GM12878 (cell line): ENCODE measurements at regions not wholly inside any gene's neighbourhood (a gene's known extent, or its start where the extent isn't known, plus 50 kb on each side); places are given as distances from the start of the nearest gene placed in this dataset.

Experiments
- ATAC-seq: fragments of 200-7000 bp; cut with Tn5 transposase; 3 replicates; pipeline ENCODE4 v1.9.1; 2020; ENCODE audit warnings: mild to moderate bottlenecking, moderate library complexity
- BruUV-seq: library from RNA; stranded (reverse); fragments of 400-500 nt; replicated peaks from 2 replicates; lab custom pipeline; 2021; lab: Mats Ljungman, UMichigan
- CTCF ChIA-PET: fragments of 300-600 bp; sonication (Branson Sonifier 250); formaldehyde crosslinking; extraction: SDS; loops from one replicate; lab custom pipeline; 2021; ENCODE audit warnings: inconsistent platforms; lab: Yijun Ruan, JAX
- POLR2A ChIA-PET: fragments of 350-600 bp; formaldehyde crosslinking; extraction: SDS; loops from one replicate; lab custom pipeline; 2021; ENCODE audit warnings: inconsistent platforms; lab: Charles Lee
- RAD21 ChIA-PET: fragments of 300-600 bp; sonication (Branson Sonifier 250); formaldehyde crosslinking; loops from one replicate; lab custom pipeline; 2023; ENCODE audit warnings: antibody characterized with exemption; ENCODE audit not compliant: unreplicated experiment; lab: Charles Lee
- SMC1A ChIA-PET: fragments of 300-600 bp; sonication (Branson Sonifier 250); formaldehyde crosslinking; loops from one replicate; lab custom pipeline; 2023; ENCODE audit not compliant: unreplicated experiment, uncharacterized antibody; lab: Charles Lee
- DNase-seq: peaks from one replicate; pipeline ENCODE4 v3.0.0-alpha.2; 2011; ENCODE audit warnings: low read depth, low spot score
- FAIRE-seq: peaks from 3 replicates; lab custom pipeline; 2011; peaks lifted over from hg19 to GRCh38; lab: Jason Lieb, UNC
- H2AFZ ChIP-seq: 2 replicates; pipeline ENCODE4 v1.6.0; 2011; ENCODE audit warnings: low read depth, low read length, control low read depth; ENCODE audit not compliant: control insufficient read depth
- H3K27ac ChIP-seq: 2 replicates; pipeline ENCODE4 v1.5.1; 2011; ENCODE audit warnings: control low read depth; ENCODE audit not compliant: control insufficient read depth, insufficient read depth
- H3K27me3 ChIP-seq, 2 experiments: replicated peaks in 1 of 2; 2 replicates each; pipeline versions ENCODE4 v1.6.0 to v1.6.1; 2011; ENCODE audit warnings: low read length in 1 of 2; ENCODE audit not compliant: control insufficient read depth in 2 of 2, insufficient read depth in 2 of 2
- H3K36me3 ChIP-seq, 2 experiments: 2 replicates each; pipeline ENCODE4 v1.5.1; 2011; ENCODE audit warnings: low read length in 1 of 2; ENCODE audit not compliant: control insufficient read depth in 2 of 2, insufficient read depth in 2 of 2
- H3K4me1 ChIP-seq: 2 replicates; pipeline ENCODE4 v1.6.1; 2011; ENCODE audit warnings: mild to moderate bottlenecking, low read length, moderate library complexity, mixed read lengths; ENCODE audit not compliant: control insufficient read depth, insufficient read depth
- H3K4me2 ChIP-seq: 2 replicates; pipeline ENCODE4 v1.6.0; 2011; ENCODE audit warnings: control low read depth; ENCODE audit not compliant: control insufficient read depth, insufficient read depth
- H3K4me3 ChIP-seq: fragments of 200-600 bp; sonication (generic); 2 replicates; pipeline ENCODE4 v1.5.1; 2016
- H3K79me2 ChIP-seq: 2 replicates; pipeline ENCODE4 v1.6.0; 2011; ENCODE audit warnings: low read length; ENCODE audit not compliant: control insufficient read depth, insufficient read depth
- H3K9ac ChIP-seq: 2 replicates; pipeline ENCODE4 v1.8.0; 2011; ENCODE audit warnings: low read length, control low read depth, mixed read lengths; ENCODE audit not compliant: control insufficient read depth, insufficient read depth
- H3K9me3 ChIP-seq: replicated peaks from 3 replicates; pipeline ENCODE4 v1.5.1; 2011; ENCODE audit warnings: mild to moderate bottlenecking, low read length; ENCODE audit not compliant: control insufficient read depth, insufficient read depth
- H4K20me1 ChIP-seq: 2 replicates; pipeline ENCODE4 v1.6.0; 2011; ENCODE audit not compliant: control insufficient read depth, insufficient read depth
- STAT3 ChIP-seq: IDR thresholded peaks from 2 replicates; pipeline ENCODE4 v1.6.1; 2011; ENCODE audit warnings: low read depth, low read length, improper control_type of control experiment
- WGBS: methylation state at CpG from one replicate; pipeline ENCODE4 v1.1.6; 2016; ENCODE audit warnings: low lambda C conversion rate; ENCODE audit not compliant: insufficient replicate concordance, insufficient coverage; ENCODE audit errors: missing lambda C conversion rate; 5-methylcytosine and 5-hydroxymethylcytosine counted together
- in situ Hi-C: fragments of 300-500 bp; cut with MboI; formaldehyde crosslinking; loops from 9 replicates; pipeline ENCODE4 v1.14.3; 2018; ENCODE audit warnings: mixed read lengths
- intact Hi-C: fragments of 100-400 bp; cut with micrococcal nuclease; formaldehyde crosslinking; loops from one replicate; pipeline ENCODE4 v1.14.2; 2022; ENCODE audit not compliant: unreplicated experiment

DNA sequence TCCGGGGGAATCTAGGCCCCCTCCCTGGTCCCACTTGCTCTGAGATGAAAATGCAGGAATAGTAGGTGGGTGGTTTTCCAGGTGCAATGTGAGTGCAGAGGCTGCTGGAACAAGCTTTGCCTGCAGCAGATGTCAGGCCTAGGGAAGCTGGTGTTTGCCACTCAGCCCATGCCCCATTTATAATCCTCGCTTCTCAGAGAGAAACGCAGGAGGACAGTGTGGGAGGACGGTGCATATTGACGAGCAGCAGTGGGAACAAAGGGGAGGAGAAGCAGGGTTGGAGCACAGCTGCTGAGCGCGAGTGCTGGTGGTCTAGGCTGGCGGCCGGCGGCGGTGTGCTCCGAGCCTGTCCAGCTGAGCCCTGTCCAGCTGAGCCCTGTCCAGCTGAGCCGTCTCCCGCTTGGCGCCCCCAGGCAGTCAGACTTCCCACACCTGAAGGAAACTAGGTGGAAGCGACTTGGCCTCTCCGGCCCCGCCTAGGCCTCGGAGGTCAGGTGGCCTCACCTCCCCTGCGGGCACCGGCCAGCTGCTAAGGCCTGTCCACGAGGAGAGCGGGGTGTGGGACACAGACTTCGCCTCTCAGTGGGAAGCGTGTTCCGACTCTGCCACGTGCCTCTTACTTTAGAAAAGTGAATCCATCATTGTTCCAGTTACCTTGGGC, 49.7 kb upstream of the FRMD1 start:
- POLR2A ChIA-PET = no interaction called here
- Histone ChIP-seq H3K36me3 (no peaks in the 10 kb centered on the region), H2AFZ (no peak overlapping the region), H3K4me2 (no peak overlapping the region), H3K79me2 (no peaks in the 10 kb centered on the region), H3K9me3 (no peaks in the 10 kb centered on the region), H3K9ac (no peak overlapping the region), H3K27me3 (no peaks in the 10 kb centered on the region; a peak in 1 of 4 replicates), H4K20me1 (no peaks in the 10 kb centered on the region), H3K4me3 (no peak overlapping the region), H3K4me1 (no peaks in the 10 kb centered on the region), H3K27ac (no peak overlapping the region)
- no peak for ATAC-seq
- no peak for FAIRE-seq
- WGBS = 66% methylated on average over 27 of the region's 27 CpGs
- no peak for DNase-seq
- SMC1A ChIA-PET = no interaction called here
- in situ Hi-C loops = no loop called here
- TF ChIP-seq STAT3 = no peak
- CTCF ChIA-PET = no interaction called here
- intact Hi-C loops = no loop called here
- BruUV-seq = no TSS peak
- RAD21 ChIA-PET = no interaction called here
